OCI-LY3 (cell line): ENCODE measurements at regions not wholly inside any gene's neighbourhood (a gene's known extent, or its start where the extent isn't known, plus 50 kb on each side); places are given as distances from the start of the nearest gene placed in this dataset.
A peak's percentile ranks its signal among the peaks of the same experiment; 100 is the strongest.

Experiments
- H2AFZ ChIP-seq: fragments of 200-600, 300-600 bp; shearing (Covaris generic); 2 replicates; pipeline ENCODE4 v1.6.0; 2014; ENCODE audit warnings: antibody characterized with exemption, low read depth, low read length
- H3K27ac ChIP-seq: fragments of 200-600, 300-600 bp; sonication (generic); 2 replicates; pipeline ENCODE4 v1.5.1; 2014; ENCODE audit warnings: mild to moderate bottlenecking, low read length, moderate library complexity, mixed read lengths
- H3K27me3 ChIP-seq: fragments of 200-600, 300-600 bp; sonication (generic); 2 replicates; pipeline ENCODE4 v1.6.1; 2014; ENCODE audit warnings: low read depth, low read length, mixed read lengths
- H3K36me3 ChIP-seq: fragments of 200-600, 300-600 bp; sonication (generic); replicated peaks from 2 replicates; pipeline ENCODE3; 2014; ENCODE audit warnings: low read depth, low read length, mixed read lengths
- H3K4me1 ChIP-seq: fragments of 300-600, 200-600 bp; sonication (generic); 2 replicates; pipeline ENCODE4 v1.6.1; 2014; ENCODE audit warnings: low read length, mixed read lengths
- H3K4me2 ChIP-seq: fragments of 200-600, 300-600 bp; sonication (generic); 2 replicates; pipeline ENCODE4 v1.6.1; 2014; ENCODE audit warnings: low read length, mixed read lengths
- H3K4me3 ChIP-seq: fragments of 300-600, 200-600 bp; sonication (generic); 2 replicates; pipeline ENCODE4 v1.5.1; 2014; ENCODE audit warnings: antibody characterized with exemption, mild to moderate bottlenecking, low read length, moderate library complexity
- H3K79me2 ChIP-seq: fragments of 300-600, 200-600 bp; shearing (Covaris generic); 2 replicates; pipeline ENCODE4 v1.6.1; 2014; ENCODE audit warnings: mild to moderate bottlenecking, low read length, mixed read lengths
- H3K9ac ChIP-seq: fragments of 300-600, 200-600 bp; shearing (Covaris generic); 2 replicates; pipeline ENCODE4 v1.6.0; 2014; ENCODE audit warnings: mild to moderate bottlenecking, low read length, moderate library complexity
- H3K9me3 ChIP-seq: fragments of 200-600, 300-600 bp; shearing (Covaris generic); 2 replicates; pipeline ENCODE4 v1.6.1; 2014; ENCODE audit warnings: low read length, mixed read lengths; ENCODE audit not compliant: insufficient read depth
- H4K20me1 ChIP-seq: fragments of 200-600, 300-600 bp; sonication (generic); 2 replicates; pipeline ENCODE4 v1.6.1; 2016; ENCODE audit warnings: low read length, mixed read lengths; ENCODE audit not compliant: insufficient read depth
- CTCF ChIP-seq: fragments of 200-600, 300-600 bp; sonication (generic); IDR thresholded peaks from 2 replicates; pipeline ENCODE4 v1.5.1; 2014; ENCODE audit warnings: antibody characterized with exemption, low read length, low read depth
- EZH2phosphoT487 ChIP-seq: fragments of 200-600 bp; shearing (Covaris generic); IDR thresholded peaks from 2 replicates; pipeline ENCODE4 v1.6.1; 2018; ENCODE audit warnings: antibody characterized with exemption, mixed run types, low read depth

- H3K9me3 ChIP-seq: no peaks in the 10 kb centered on the region
- H4K20me1 ChIP-seq: peaks cover 31% of the 10 kb centered on the region
- H3K4me2 ChIP-seq: peak overlapping the region; percentile 91
- peaks cover 26% of the 10 kb centered on the region for H3K4me1 ChIP-seq
- peak overlapping the region; percentile 86 for H3K9ac ChIP-seq
- H3K4me3 ChIP-seq: peak overlapping the region; percentile 80
- no peak for TF ChIP-seq EZH2phosphoT487
- peaks cover 42% of the 10 kb centered on the region for H3K79me2 ChIP-seq
- H3K27me3 ChIP-seq: no peaks in the 10 kb centered on the region
- peak overlapping the region; percentile 78; the same call in 1 of the 2 replicates for H2AFZ ChIP-seq
- H3K36me3 ChIP-seq: no peaks in the 10 kb centered on the region
- no peak overlapping the region for H3K27ac ChIP-seq
These were observed 158.5 kb upstream of the GRK3 start for GRCh38 chr22:25405841-25406509.

GRCh38 chr22:25406510-25407210 lies 157.8 kb upstream of the GRK3 start:
- Histone ChIP-seq H3K27ac (no peak overlapping the region), H3K27me3 (no peaks in the 10 kb centered on the region), H3K9ac (no peak overlapping the region), H3K4me2 (no peak overlapping the region), H3K4me1 (peaks cover 26% of the 10 kb centered on the region), H3K36me3 (no peaks in the 10 kb centered on the region), H2AFZ (no peak overlapping the region), H4K20me1 (peaks cover 27% of the 10 kb centered on the region), H3K79me2 (peaks cover 36% of the 10 kb centered on the region), H3K9me3 (no peaks in the 10 kb centered on the region), H3K4me3 (no peak overlapping the region)
- no peak for TF ChIP-seq EZH2phosphoT487
- no peak for TF ChIP-seq CTCF

GRCh38 chr22:25407226-25407858 lies 157.1 kb upstream of the GRK3 start:
- Histone ChIP-seq H3K4me1 (peaks cover 20% of the 10 kb centered on the region), H3K27me3 (no peaks in the 10 kb centered on the region), H3K9ac (no peak overlapping the region), H3K4me3 (no peak overlapping the region), H3K27ac (no peak overlapping the region), H3K36me3 (no peaks in the 10 kb centered on the region), H4K20me1 (peaks cover 20% of the 10 kb centered on the region), H3K79me2 (peaks cover 29% of the 10 kb centered on the region), H3K9me3 (no peaks in the 10 kb centered on the region), H2AFZ (no peak overlapping the region), H3K4me2 (no peak overlapping the region)
- TF ChIP-seq EZH2phosphoT487 (no peak), CTCF (no peak)

GRCh38 chr22:25407859-25408229 lies 156.6 kb upstream of the GRK3 start:
- Histone ChIP-seq H3K79me2 (peaks cover 24% of the 10 kb centered on the region), H3K36me3 (no peaks in the 10 kb centered on the region), H3K27ac (no peak overlapping the region), H3K4me2 (no peak overlapping the region), H3K9ac (no peak overlapping the region), H3K27me3 (no peaks in the 10 kb centered on the region), H2AFZ (no peak overlapping the region), H4K20me1 (peaks cover 15% of the 10 kb centered on the region), H3K4me1 (peaks cover 15% of the 10 kb centered on the region), H3K4me3 (no peak overlapping the region), H3K9me3 (no peaks in the 10 kb centered on the region)
- no peak for TF ChIP-seq CTCF
- no peak for TF ChIP-seq EZH2phosphoT487
